Fibroblast of lung (primary cell): ENCODE measurements at regions not wholly inside any gene's neighbourhood (a gene's known extent, or its start where the extent isn't known, plus 50 kb on each side); places are given as distances from the start of the nearest gene placed in this dataset.

Experiments used
- EZH2 ChIP-seq: IDR thresholded peaks from 2 replicates; pipeline ENCODE4 v1.5.1; 2012; ENCODE audit warnings: low read length, control low read depth, mild to moderate bottlenecking; ENCODE audit errors: missing control alignments
- TF ChIP-seq, protein P1 (sequence below), 2 donors: IDR thresholded peaks in 1 of 2; conservative IDR thresholded peaks in 1 of 2; 1 replicate in 1 of 2; 2 replicates in 1 of 2; pipeline ENCODE4 v1.5.1; 2011 to 2012; ENCODE audit warnings: low read length in 2 of 2, control low read depth in 1 of 2, inconsistent platforms in 1 of 2, low read depth in 1 of 2, mild to moderate bottlenecking in 1 of 2

DNA sequence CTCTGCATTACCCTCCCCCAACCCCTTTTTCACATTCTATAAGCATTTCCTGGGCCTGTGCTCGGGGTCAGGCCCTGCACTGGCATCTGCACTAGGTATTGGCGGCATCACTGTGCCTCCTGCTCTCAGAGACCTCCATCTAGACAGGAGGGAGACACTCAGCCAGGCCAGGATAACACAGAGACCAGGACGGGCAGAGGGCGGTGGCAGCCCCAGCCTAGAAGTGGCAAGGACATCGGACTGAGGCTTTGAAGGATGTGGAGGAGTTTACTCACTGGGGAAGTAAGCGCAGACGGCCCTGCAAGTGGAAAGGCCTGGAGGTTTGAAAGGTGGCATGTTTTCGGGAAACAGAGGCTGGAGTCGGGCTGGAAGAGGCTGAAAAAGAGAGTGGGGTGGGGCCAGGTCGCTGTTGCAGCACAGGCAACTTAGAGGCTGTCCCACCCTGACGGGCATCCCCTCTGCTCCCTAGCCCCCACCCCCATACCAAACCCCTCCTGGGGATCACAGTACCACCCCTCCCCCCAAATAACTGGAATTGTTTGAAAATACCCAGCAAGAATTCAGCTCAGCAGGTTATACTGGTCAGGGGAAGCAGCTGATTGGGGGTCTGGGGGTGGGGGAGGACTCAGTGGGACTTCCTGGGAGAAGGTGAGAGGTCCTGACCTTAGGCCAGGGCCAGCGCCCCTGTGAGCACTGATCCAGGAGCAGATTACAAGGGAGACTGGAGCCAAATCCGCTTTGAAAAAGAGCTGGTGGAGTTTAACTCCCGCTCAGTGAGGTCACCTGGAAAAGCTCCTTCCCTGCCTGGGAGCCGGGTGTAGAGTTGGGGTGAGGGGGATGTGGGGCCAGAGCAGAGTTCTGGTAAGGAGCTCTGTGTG, 121.8 kb upstream of the WNT4 start:
- TF ChIP-seq, protein P1, sequence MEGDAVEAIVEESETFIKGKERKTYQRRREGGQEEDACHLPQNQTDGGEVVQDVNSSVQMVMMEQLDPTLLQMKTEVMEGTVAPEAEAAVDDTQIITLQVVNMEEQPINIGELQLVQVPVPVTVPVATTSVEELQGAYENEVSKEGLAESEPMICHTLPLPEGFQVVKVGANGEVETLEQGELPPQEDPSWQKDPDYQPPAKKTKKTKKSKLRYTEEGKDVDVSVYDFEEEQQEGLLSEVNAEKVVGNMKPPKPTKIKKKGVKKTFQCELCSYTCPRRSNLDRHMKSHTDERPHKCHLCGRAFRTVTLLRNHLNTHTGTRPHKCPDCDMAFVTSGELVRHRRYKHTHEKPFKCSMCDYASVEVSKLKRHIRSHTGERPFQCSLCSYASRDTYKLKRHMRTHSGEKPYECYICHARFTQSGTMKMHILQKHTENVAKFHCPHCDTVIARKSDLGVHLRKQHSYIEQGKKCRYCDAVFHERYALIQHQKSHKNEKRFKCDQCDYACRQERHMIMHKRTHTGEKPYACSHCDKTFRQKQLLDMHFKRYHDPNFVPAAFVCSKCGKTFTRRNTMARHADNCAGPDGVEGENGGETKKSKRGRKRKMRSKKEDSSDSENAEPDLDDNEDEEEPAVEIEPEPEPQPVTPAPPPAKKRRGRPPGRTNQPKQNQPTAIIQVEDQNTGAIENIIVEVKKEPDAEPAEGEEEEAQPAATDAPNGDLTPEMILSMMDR (conservative IDR thresholded peaks at IDR 0.05 in 1 of 2, IDR thresholded peaks at IDR 0.05 in 1 of 2; ENCODE audit: low read depth in 1 of 2, low read length in 2 of 2), result no peak
- TF ChIP-seq EZH2, result no peak
